HL-60 (cell line): ENCODE measurements at regions not wholly inside any gene's neighbourhood (a gene's known extent, or its start where the extent isn't known, plus 50 kb on each side); places are given as distances from the start of the nearest gene placed in this dataset.

Experiments used
- DNase-seq, 2 experiments: peaks; one replicate each; pipeline ENCODE4 v3.0.0-alpha.2; 2010 to 2020; ENCODE audit warnings: low read depth in 1 of 2, low spot score in 1 of 2
- H3K27ac ChIP-seq: fragments of 250-450 bp; sonication (Bioruptor Pico); replicated peaks from 2 replicates; pipeline ENCODE4 v1.5.1; 2020; ENCODE audit warnings: mild to moderate bottlenecking, moderate library complexity
- H3K27me3 ChIP-seq: fragments of 250-450 bp; sonication (Bioruptor Pico); 2 replicates; pipeline ENCODE4 v1.5.1; 2021; ENCODE audit warnings: mild to moderate bottlenecking, moderate library complexity; ENCODE audit not compliant: insufficient read depth, poor library complexity, severe bottlenecking
- H3K4me3 ChIP-seq: replicated peaks from 2 replicates; pipeline ENCODE4 v1.5.1; 2011; ENCODE audit warnings: mild to moderate bottlenecking, control low read depth, low read length; ENCODE audit not compliant: insufficient read depth
- CTCF ChIP-seq: IDR thresholded peaks from one replicate; pipeline ENCODE4 v1.5.1; 2011; ENCODE audit warnings: low read length, control low read depth, inconsistent platforms; ENCODE audit not compliant: insufficient read depth
- GABPA ChIP-seq: IDR thresholded peaks from 2 replicates; pipeline ENCODE4 v1.6.1; 2012; ENCODE audit warnings: low read depth
- POLR2AphosphoS5 ChIP-seq: IDR thresholded peaks from 2 replicates; pipeline ENCODE4 v1.6.1; 2012; ENCODE audit warnings: low read depth
- REST ChIP-seq: IDR thresholded peaks from 2 replicates; pipeline ENCODE4 v1.6.1; 2012; ENCODE audit warnings: low read depth; ENCODE audit not compliant: insufficient replicate concordance
- SPI1 ChIP-seq: IDR thresholded peaks from 2 replicates; pipeline ENCODE4 v1.6.1; 2012; ENCODE audit warnings: low read depth, mild to moderate bottlenecking, borderline replicate concordance

- TF ChIP-seq REST, result no peak
- TF ChIP-seq SPI1, result no peak
- TF ChIP-seq CTCF, result no peak
- no peak for TF ChIP-seq POLR2AphosphoS5
- no peak for TF ChIP-seq GABPA
- Histone ChIP-seq H3K4me3 (no peak overlapping the region), H3K27ac (no peak overlapping the region), H3K27me3 (no peaks in the 10 kb centered on the region)
- no peak for DNase-seq
Observed at GRCh38 chr11:115627666-115628460, 123.6 kb upstream of the CADM1 start.

GRCh38 chr11:115627071-115627470, 122.9 kb upstream of the CADM1 start:
- TF ChIP-seq SPI1, result no peak
- no peak overlapping the region for H3K4me3 ChIP-seq
- DNase-seq, result no peak

GRCh38 chr11:115626414-115626813, 122.2 kb upstream of the CADM1 start:
- H3K4me3 ChIP-seq, result no peak overlapping the region
- H3K27me3 ChIP-seq, result no peaks in the 10 kb centered on the region
- DNase-seq, result no peak
- no peak overlapping the region for H3K27ac ChIP-seq
- TF ChIP-seq REST, result no peak

More at GRCh38 chr11:115627071-115627470, 122.9 kb upstream of the CADM1 start:
- Histone ChIP-seq H3K27ac (no peak overlapping the region), H3K27me3 (no peaks in the 10 kb centered on the region)

GRCh38 chr11:115625502-115625901, 121.3 kb upstream of the CADM1 start:
- DNase-seq, result no peak
- no peak for TF ChIP-seq POLR2AphosphoS5
- Histone ChIP-seq H3K27ac (no peak overlapping the region), H3K27me3 (no peaks in the 10 kb centered on the region), H3K4me3 (no peak overlapping the region)

- Histone ChIP-seq H3K27me3 (no peaks in the 10 kb centered on the region), H3K27ac (no peak overlapping the region), H3K4me3 (no peak overlapping the region)
- DNase-seq, result no peak
- no peak for TF ChIP-seq POLR2AphosphoS5
- TF ChIP-seq REST, result no peak
- no peak for TF ChIP-seq CTCF
- no peak for TF ChIP-seq GABPA
- no peak for TF ChIP-seq SPI1
Observed at GRCh38 chr11:115624065-115624464, 119.8 kb upstream of the CADM1 start.
